ENCODE measurements at regions not wholly inside any gene's neighbourhood (a gene's known extent, or its start where the extent isn't known, plus 50 kb on each side); places are given as distances from the start of the nearest gene placed in this dataset.

DNA sequence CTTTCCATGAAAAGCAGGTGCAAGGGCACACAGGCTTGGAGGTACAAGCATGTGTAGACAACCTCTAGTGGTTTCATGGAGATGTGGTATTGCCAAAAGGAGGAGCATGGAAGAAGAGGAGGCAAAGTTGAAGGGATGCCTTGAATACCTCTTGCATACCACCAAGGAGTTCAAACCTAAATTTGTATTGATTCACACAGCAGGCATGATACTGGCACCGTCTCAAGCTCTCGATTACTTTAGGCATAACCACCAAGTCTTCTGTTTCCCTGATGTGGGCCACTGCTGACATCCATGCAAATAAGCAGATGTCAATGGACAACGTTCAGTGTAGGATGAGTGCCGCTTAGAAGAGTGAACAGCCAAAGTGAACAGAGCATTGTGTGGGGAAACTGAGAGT is 87.1 kb downstream of the SCN11A start:
- no peaks in the 10 kb centered on the region for H3K36me3 ChIP-seq (ENCODE audit: control insufficient read depth, insufficient read depth, low read length)
- no peaks in the 10 kb centered on the region for H3K27me3 ChIP-seq (ENCODE audit: control insufficient read depth, insufficient read depth, low read length)
- FAIRE-seq = no peak
- no peak for DNase-seq (ENCODE audit: low read depth)
- no peak overlapping the region for H3K4me3 ChIP-seq (ENCODE audit: low read depth, low read length)
- TF ChIP-seq, protein P1, sequence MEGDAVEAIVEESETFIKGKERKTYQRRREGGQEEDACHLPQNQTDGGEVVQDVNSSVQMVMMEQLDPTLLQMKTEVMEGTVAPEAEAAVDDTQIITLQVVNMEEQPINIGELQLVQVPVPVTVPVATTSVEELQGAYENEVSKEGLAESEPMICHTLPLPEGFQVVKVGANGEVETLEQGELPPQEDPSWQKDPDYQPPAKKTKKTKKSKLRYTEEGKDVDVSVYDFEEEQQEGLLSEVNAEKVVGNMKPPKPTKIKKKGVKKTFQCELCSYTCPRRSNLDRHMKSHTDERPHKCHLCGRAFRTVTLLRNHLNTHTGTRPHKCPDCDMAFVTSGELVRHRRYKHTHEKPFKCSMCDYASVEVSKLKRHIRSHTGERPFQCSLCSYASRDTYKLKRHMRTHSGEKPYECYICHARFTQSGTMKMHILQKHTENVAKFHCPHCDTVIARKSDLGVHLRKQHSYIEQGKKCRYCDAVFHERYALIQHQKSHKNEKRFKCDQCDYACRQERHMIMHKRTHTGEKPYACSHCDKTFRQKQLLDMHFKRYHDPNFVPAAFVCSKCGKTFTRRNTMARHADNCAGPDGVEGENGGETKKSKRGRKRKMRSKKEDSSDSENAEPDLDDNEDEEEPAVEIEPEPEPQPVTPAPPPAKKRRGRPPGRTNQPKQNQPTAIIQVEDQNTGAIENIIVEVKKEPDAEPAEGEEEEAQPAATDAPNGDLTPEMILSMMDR (IDR thresholded peaks at IDR 0.05; ENCODE audit: insufficient read depth, low read length, severe bottlenecking) = no peak

DNA sequence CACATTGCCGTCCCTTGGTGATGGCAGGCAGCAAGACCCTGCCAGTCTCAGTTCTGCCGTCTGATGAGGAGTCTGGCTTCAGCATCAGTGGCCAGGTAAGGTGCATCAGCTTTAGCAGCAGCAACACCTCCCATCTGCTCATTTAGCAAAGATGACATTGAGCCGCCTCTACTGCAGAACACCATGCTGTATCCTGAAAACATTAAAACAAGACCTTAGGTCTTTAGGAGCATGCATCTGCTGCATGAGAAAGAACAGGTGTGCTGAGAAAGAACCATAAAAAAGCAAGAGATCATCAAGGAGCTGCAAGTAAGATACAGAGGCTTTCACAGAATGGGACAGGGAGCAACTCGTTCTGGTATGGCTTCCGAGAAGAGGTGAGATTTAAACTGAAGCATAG is 87.5 kb downstream of the SCN11A start:
- Histone ChIP-seq H3K4me3 (ENCODE audit: low read depth, low read length) (no peak overlapping the region), H3K36me3 (ENCODE audit: control insufficient read depth, insufficient read depth, low read length) (no peaks in the 10 kb centered on the region), H3K27me3 (ENCODE audit: control insufficient read depth, insufficient read depth, low read length) (no peaks in the 10 kb centered on the region)
- TF ChIP-seq, protein P1 (IDR thresholded peaks at IDR 0.05; ENCODE audit: insufficient read depth, low read length, severe bottlenecking) = no peak
- FAIRE-seq (peak; percentile 32), DNase-seq (ENCODE audit: low read depth) (no peak)

DNA sequence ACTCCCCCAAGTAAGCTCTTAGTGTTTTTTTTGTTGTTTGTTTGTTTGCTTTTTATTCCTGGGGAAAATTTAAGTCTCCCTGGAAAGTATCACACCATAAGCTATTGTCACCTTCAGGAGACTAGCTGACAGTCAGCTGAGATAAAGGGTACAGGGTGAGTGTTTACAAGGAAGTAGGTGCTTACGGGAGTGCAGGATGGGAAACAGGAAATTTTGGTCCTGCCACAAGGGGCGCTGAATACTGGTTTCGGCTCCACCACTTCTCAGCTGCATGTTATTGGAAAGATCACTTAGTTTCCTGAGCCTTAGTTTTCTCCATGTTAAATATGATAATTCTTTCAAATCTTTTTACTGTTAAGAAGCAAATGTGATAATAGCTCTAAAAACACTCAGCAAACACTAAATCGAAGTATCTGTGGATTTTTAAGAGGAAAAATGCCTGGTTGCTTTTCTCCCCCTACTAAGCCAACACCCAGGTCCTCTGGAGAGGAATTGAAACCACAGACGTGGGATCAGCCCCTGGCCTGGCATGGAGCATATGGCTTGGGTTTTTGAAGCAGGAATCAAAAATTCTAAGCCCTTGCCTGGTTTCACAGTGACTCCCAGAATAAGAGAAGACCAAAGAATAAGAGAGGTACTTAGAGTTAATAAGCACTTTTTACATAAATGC is 90.7 kb downstream of the SCN11A start:
- FAIRE-seq (no peak), DNase-seq (ENCODE audit: low read depth) (peak; percentile 64)

DNA sequence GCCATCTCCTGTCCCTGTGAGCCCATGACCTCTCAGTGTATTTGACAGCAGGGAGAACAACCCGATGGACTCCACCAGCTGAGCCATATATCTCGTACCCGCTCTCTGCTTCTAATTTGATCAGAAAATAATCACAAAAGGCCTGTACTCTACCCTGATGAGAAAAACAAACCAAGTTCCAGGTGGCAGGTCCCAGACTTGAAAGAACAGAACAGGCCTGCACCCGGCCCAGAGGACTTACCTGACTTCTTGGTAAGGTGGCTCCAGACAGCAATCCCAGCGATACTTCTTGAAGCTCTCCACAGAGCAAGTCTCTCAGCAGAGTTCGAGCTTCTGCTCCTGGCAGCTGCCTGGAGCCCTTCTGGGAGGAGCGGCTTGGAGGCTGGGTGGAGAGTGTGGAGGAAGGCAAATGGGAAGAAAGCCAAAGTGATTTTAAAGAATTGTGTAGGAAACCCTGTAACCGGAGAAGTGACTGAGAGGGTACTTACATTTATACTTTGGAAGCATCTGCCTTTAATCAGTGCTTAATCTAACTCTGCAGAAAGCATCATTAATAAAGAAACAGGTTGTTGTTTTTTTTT is 91.6 kb downstream of the SCN11A start:
- no peaks in the 10 kb centered on the region for H3K36me3 ChIP-seq (ENCODE audit: control insufficient read depth, insufficient read depth, low read length)
- H3K4me3 ChIP-seq (ENCODE audit: low read depth, low read length) = no peak overlapping the region
- FAIRE-seq = no peak
- H3K27me3 ChIP-seq (ENCODE audit: control insufficient read depth, insufficient read depth, low read length) = no peaks in the 10 kb centered on the region
- no peak for DNase-seq (ENCODE audit: low read depth)
- TF ChIP-seq, protein P1 (IDR thresholded peaks at IDR 0.05; ENCODE audit: insufficient read depth, low read length, severe bottlenecking) = no peak

More for the DNA sequence above, 90.7 kb downstream of the SCN11A start:
- Histone ChIP-seq H3K27me3 (ENCODE audit: control insufficient read depth, insufficient read depth, low read length) (no peaks in the 10 kb centered on the region), H3K36me3 (ENCODE audit: control insufficient read depth, insufficient read depth, low read length) (no peaks in the 10 kb centered on the region), H3K4me3 (ENCODE audit: low read depth, low read length) (no peak overlapping the region)
- TF ChIP-seq, protein P1 (IDR thresholded peaks at IDR 0.05; ENCODE audit: insufficient read depth, low read length, severe bottlenecking) = peak; percentile 74

DNA sequence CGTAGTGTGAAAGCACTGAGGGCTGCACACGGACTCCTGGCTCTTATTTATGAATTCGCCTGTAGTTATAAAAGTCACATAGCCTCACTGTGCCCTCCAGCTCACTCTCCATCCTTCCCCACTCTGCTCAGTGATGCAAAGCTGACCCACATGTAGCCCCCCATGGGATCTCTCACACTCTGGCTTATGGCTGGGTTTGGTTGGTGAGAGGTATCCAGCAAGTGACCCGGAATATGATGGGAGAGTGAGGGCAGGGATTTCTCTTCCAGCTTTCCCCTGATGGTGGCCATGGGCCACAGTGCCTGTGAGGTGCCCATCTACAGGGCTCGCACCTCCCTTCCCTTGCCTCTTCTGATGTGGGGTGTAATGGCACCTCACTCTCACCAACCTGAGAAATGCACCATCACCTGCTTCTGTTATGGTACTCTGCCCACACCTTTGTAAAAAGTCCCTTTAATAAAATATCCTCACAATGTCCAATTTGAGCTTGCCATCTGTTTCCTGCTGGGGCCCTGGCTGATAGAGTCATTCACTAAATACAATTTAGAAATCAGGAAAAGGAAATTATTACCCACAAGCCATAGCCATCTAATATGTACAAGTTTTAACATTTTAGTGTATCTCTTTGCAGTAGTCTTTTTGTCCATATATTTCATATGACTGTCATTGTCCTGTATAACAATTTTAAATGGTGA is 93.6 kb downstream of the SCN11A start:
- Histone ChIP-seq H3K27me3 (ENCODE audit: control insufficient read depth, insufficient read depth, low read length) (no peaks in the 10 kb centered on the region), H3K36me3 (ENCODE audit: control insufficient read depth, insufficient read depth, low read length) (no peaks in the 10 kb centered on the region), H3K4me3 (ENCODE audit: low read depth, low read length) (no peak overlapping the region)
- FAIRE-seq (no peak), DNase-seq (ENCODE audit: low read depth) (no peak)
- TF ChIP-seq, protein P1 (IDR thresholded peaks at IDR 0.05; ENCODE audit: insufficient read depth, low read length, severe bottlenecking) = no peak
